ENCODE measurements at regions not wholly inside any gene's neighbourhood (a gene's known extent, or its start where the extent isn't known, plus 50 kb on each side); places are given as distances from the start of the nearest gene placed in this dataset.

DNA sequence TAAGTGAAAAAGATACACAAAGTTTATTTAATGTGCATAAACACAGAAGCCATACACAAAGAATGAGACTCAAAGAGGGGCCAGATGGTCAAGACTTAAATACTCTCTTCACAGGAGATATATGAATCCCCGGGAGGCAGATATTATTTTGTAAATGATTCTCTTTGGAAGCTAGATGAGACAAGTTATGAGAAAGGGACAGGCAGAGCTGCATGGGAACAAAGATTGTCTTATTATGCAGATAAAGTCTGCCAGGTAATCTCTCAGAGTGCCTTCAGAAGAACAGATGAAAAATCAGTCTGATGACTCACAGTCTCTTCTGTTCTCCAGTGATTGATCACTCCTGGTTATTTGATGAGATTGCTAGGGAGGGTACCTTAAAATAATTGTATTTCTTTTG, 89.0 kb downstream of the NAF1 start:
- 0 out of 2 replicates have a peak, but pooled peaks cover under 1% of the 10 kb centered on the region for H3K4me1 ChIP-seq (ENCODE audit: insufficient read depth, low read length)
- ChIA-PET POLR2A (ENCODE audit: unreplicated experiment) (no interaction called here), CTCF (no interaction called here)
- no peak overlapping the region for H3K4me3 ChIP-seq (ENCODE audit: low read length)
- no peaks in the 10 kb centered on the region for H3K79me2 ChIP-seq (ENCODE audit: low read length)
- TF ChIP-seq, protein P1, sequence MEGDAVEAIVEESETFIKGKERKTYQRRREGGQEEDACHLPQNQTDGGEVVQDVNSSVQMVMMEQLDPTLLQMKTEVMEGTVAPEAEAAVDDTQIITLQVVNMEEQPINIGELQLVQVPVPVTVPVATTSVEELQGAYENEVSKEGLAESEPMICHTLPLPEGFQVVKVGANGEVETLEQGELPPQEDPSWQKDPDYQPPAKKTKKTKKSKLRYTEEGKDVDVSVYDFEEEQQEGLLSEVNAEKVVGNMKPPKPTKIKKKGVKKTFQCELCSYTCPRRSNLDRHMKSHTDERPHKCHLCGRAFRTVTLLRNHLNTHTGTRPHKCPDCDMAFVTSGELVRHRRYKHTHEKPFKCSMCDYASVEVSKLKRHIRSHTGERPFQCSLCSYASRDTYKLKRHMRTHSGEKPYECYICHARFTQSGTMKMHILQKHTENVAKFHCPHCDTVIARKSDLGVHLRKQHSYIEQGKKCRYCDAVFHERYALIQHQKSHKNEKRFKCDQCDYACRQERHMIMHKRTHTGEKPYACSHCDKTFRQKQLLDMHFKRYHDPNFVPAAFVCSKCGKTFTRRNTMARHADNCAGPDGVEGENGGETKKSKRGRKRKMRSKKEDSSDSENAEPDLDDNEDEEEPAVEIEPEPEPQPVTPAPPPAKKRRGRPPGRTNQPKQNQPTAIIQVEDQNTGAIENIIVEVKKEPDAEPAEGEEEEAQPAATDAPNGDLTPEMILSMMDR (conservative IDR thresholded peaks at IDR 0.05; ENCODE audit: low read depth, low read length) = no peak
- no peak for TF ChIP-seq EZH2 (IDR thresholded peaks at IDR 0.05; ENCODE audit: low read length, unreplicated experiment)
- H3K27ac ChIP-seq (ENCODE audit: low read length) = no peak overlapping the region
- intact Hi-C loops (cut with micrococcal nuclease) = no loop called here
- DNase-seq = no peak
- H3K36me3 ChIP-seq (ENCODE audit: low read depth, low read length) = no peaks in the 10 kb centered on the region
- H3K4me2 ChIP-seq (ENCODE audit: low read length) = no peak overlapping the region
- H3K9me2 ChIP-seq (replicated peaks; ENCODE audit: low read length) = no peaks in the 10 kb centered on the region
- no peak overlapping the region for H3K9ac ChIP-seq (ENCODE audit: low read length)
- H3K9me3 ChIP-seq (ENCODE audit: low read length) = no peaks in the 10 kb centered on the region
- no peak for ATAC-seq
- BruUV-seq (replicated peaks) = no TSS peak
- no peak overlapping the region for H2AFZ ChIP-seq (ENCODE audit: low read length)
- no peaks in the 10 kb centered on the region for H4K20me1 ChIP-seq (ENCODE audit: low read length)
- no peaks in the 10 kb centered on the region for H3F3A ChIP-seq (ENCODE audit: low read length, unreplicated experiment)
- no peaks in the 10 kb centered on the region for H3K27me3 ChIP-seq (ENCODE audit: low read length)

DNA sequence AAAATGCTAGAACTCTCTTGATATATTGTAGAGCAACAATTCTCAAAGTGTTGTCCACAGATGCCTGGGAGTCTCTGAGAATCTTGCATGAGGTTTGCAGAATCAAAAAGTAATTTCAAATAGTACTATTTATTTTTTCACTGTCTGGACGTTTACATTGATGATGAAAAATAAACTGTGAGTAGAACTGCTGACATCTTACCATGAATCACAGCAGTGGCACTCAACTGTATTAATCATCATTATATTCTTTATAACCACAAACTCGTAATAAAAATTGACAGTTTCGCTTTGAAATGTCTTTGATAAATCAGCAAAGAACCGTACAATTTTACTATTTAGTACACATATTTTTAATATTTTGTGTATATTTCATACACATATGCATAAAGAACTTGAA, 94.5 kb downstream of the NAF1 start:
- ATAC-seq (peak; percentile 90), DNase-seq (peak; percentile 69)
- Histone ChIP-seq H3K27ac (ENCODE audit: low read length) (peak overlapping the region; percentile 80), H3K79me2 (ENCODE audit: low read length) (no peaks in the 10 kb centered on the region), H3K9ac (ENCODE audit: low read length) (peak overlapping the region; percentile 8; the same call in 1 of the 2 replicates), H3K9me3 (ENCODE audit: low read length) (no peaks in the 10 kb centered on the region), H3K4me2 (ENCODE audit: low read length) (peak overlapping the region; percentile 78), H3F3A (ENCODE audit: low read length, unreplicated experiment) (no peaks in the 10 kb centered on the region), H3K36me3 (ENCODE audit: low read depth, low read length) (no peaks in the 10 kb centered on the region), H3K9me2 (replicated peaks; ENCODE audit: low read length) (no peaks in the 10 kb centered on the region), H3K4me1 (ENCODE audit: insufficient read depth, low read length) (peaks cover 16% of the 10 kb centered on the region), H4K20me1 (ENCODE audit: low read length) (no peaks in the 10 kb centered on the region), H3K4me3 (ENCODE audit: low read length) (peak overlapping the region; percentile 53), H2AFZ (ENCODE audit: low read length) (no peak overlapping the region), H3K27me3 (ENCODE audit: low read length) (no peaks in the 10 kb centered on the region)
- intact Hi-C loops (cut with micrococcal nuclease) = no loop called here
- CTCF ChIA-PET = no interaction called here
- TF ChIP-seq EZH2 (IDR thresholded peaks at IDR 0.05; ENCODE audit: low read length, unreplicated experiment) (no peak), EZH2phosphoT487 (IDR thresholded peaks at IDR 0.05; ENCODE audit: borderline replicate concordance, low read length) (no peak)
- TF ChIP-seq, protein P1 (conservative IDR thresholded peaks at IDR 0.05; ENCODE audit: low read depth, low read length) = no peak
- POLR2A ChIA-PET (ENCODE audit: unreplicated experiment) = no interaction called here
- no TSS peak for BruUV-seq (replicated peaks)

DNA sequence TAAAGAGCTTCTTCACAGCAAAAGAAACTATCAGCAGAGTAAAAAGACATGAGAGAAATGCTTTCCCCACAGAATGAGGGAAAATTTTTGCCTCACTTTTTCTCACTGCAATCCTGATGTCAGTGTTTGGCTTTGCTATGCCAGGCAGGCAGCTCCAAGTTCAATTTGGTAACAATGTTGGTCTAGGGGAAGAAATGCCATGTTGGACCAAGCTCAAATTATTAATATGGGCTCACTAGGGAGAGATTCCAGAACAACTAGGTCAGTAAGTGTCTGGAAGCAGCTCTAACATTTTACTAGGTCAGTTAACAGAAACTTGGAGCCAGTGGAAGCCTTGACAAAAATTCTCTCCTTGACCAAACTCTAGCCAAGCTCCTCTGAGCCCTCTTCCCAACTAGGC, 95.4 kb downstream of the NAF1 start:
- no peaks in the 10 kb centered on the region for H3F3A ChIP-seq (ENCODE audit: low read length, unreplicated experiment)
- no peak for TF ChIP-seq EZH2phosphoT487 (IDR thresholded peaks at IDR 0.05; ENCODE audit: borderline replicate concordance, low read length)
- no peak overlapping the region for H3K4me3 ChIP-seq (ENCODE audit: low read length)
- no peak overlapping the region for H3K9ac ChIP-seq (ENCODE audit: low read length)
- peaks cover 16% of the 10 kb centered on the region for H3K4me1 ChIP-seq (ENCODE audit: insufficient read depth, low read length)
- H3K27ac ChIP-seq (ENCODE audit: low read length) = peak overlapping the region; percentile 80
- no peaks in the 10 kb centered on the region for H3K9me2 ChIP-seq (replicated peaks; ENCODE audit: low read length)
- CTCF ChIA-PET = no interaction called here
- peak; percentile 15 for DNase-seq
- no TSS peak for BruUV-seq (replicated peaks)
- H3K27me3 ChIP-seq (ENCODE audit: low read length) = no peaks in the 10 kb centered on the region
- H3K79me2 ChIP-seq (ENCODE audit: low read length) = no peaks in the 10 kb centered on the region
- H3K9me3 ChIP-seq (ENCODE audit: low read length) = no peaks in the 10 kb centered on the region
- no peaks in the 10 kb centered on the region for H3K36me3 ChIP-seq (ENCODE audit: low read depth, low read length)
- intact Hi-C loops (cut with micrococcal nuclease) = no loop called here
- ATAC-seq = peak; percentile 24
- H3K4me2 ChIP-seq (ENCODE audit: low read length) = peak overlapping the region; percentile 78
- POLR2A ChIA-PET (ENCODE audit: unreplicated experiment) = no interaction called here
- H2AFZ ChIP-seq (ENCODE audit: low read length) = 0 out of 2 replicates have a peak overlapping the region, but pooled peaks have one; percentile 2
- no peaks in the 10 kb centered on the region for H4K20me1 ChIP-seq (ENCODE audit: low read length)

Data from PC-3 (cell line).